ENCODE measurements at regions not wholly inside any gene's neighbourhood (a gene's known extent, or its start where the extent isn't known, plus 50 kb on each side); places are given as distances from the start of the nearest gene placed in this dataset.

- peaks cover 0 to 3% (median 0%) of the 10 kb centered on the region in 3 donors for H3K27me3 ChIP-seq (ENCODE audit: control insufficient read depth in 3 of 3, insufficient read depth in 3 of 3, low read length in 2 of 3)
- DNase-seq (no peak), ATAC-seq (ENCODE audit: insufficient read depth, low FRiP score) (no peak)
- H3K36me3 ChIP-seq (ENCODE audit: control insufficient read depth in 4 of 4, insufficient read depth in 4 of 4, low read length in 4 of 4), result no peaks in the 10 kb centered on the region
- H3K4me3 ChIP-seq, result no peak overlapping the region
- no peaks in the 10 kb centered on the region for H3K4me1 ChIP-seq (ENCODE audit: control insufficient read depth in 5 of 5, insufficient read depth in 5 of 5, low read length in 5 of 5)
- H3K9me3 ChIP-seq (ENCODE audit: control insufficient read depth in 4 of 4, insufficient read depth in 3 of 4, low read length in 3 of 4), result no peaks in the 10 kb centered on the region
- WGBS, 2 donors, result 40 to 63% methylated on average over 1 of the region's 1 CpG
- TF ChIP-seq CTCF (IDR thresholded peaks at IDR 0.05; ENCODE audit: control extremely low read depth, extremely low read depth), result no peak
- H3K9ac ChIP-seq (ENCODE audit: insufficient read depth in 1 of 2, low read length in 2 of 2), result no peak overlapping the region
- no peak overlapping the region for H3K27ac ChIP-seq (ENCODE audit: low read depth in 1 of 2, low read length in 1 of 2)
Observed at GRCh38 chr6:105578179-105578707, 175.4 kb upstream of the PREP start.

- ATAC-seq (ENCODE audit: insufficient read depth, low FRiP score), result no peak
- WGBS, 2 donors, result 84 to 89% methylated on average over 2 of the region's 2 CpGs
- Histone ChIP-seq H3K9me3 (ENCODE audit: control insufficient read depth in 4 of 4, insufficient read depth in 3 of 4, low read length in 3 of 4) (no peaks in the 10 kb centered on the region), H3K4me1 (ENCODE audit: control insufficient read depth in 5 of 5, insufficient read depth in 5 of 5, low read length in 5 of 5) (no peaks in the 10 kb centered on the region), H3K4me3 (no peak overlapping the region), H3K36me3 (ENCODE audit: control insufficient read depth in 4 of 4, insufficient read depth in 4 of 4, low read length in 4 of 4) (no peaks in the 10 kb centered on the region), H3K27ac (ENCODE audit: low read depth in 1 of 2, low read length in 1 of 2) (no peak overlapping the region), H3K27me3 (ENCODE audit: control insufficient read depth in 3 of 3, insufficient read depth in 3 of 3, low read length in 2 of 3) (peaks cover 0 to 3% (median 0%) of the 10 kb centered on the region in 3 donors), H3K9ac (ENCODE audit: insufficient read depth in 1 of 2, low read length in 2 of 2) (no peak overlapping the region)
- no peak for TF ChIP-seq CTCF (IDR thresholded peaks at IDR 0.05; ENCODE audit: control extremely low read depth, extremely low read depth)
- no peak for DNase-seq
Observed at GRCh38 chr6:105573556-105573955, 170.7 kb upstream of the PREP start.

GRCh38 chr6:105573138-105573537 lies 170.3 kb upstream of the PREP start:
- WGBS, 2 donors, result 86 to 95% methylated on average over 2 of the region's 2 CpGs
- Histone ChIP-seq H3K9me3 (ENCODE audit: control insufficient read depth in 4 of 4, insufficient read depth in 3 of 4, low read length in 3 of 4) (no peaks in the 10 kb centered on the region), H3K36me3 (ENCODE audit: control insufficient read depth in 4 of 4, insufficient read depth in 4 of 4, low read length in 4 of 4) (no peaks in the 10 kb centered on the region), H3K9ac (ENCODE audit: insufficient read depth in 1 of 2, low read length in 2 of 2) (no peak overlapping the region), H3K27me3 (ENCODE audit: control insufficient read depth in 3 of 3, insufficient read depth in 3 of 3, low read length in 2 of 3) (peaks cover 0 to 3% (median 0%) of the 10 kb centered on the region in 3 donors), H3K4me3 (no peak overlapping the region), H3K4me1 (ENCODE audit: control insufficient read depth in 5 of 5, insufficient read depth in 5 of 5, low read length in 5 of 5) (no peaks in the 10 kb centered on the region), H3K27ac (ENCODE audit: low read depth in 1 of 2, low read length in 1 of 2) (no peak overlapping the region)
- no peak for DNase-seq
- ATAC-seq (ENCODE audit: insufficient read depth, low FRiP score), result no peak
- no peak for TF ChIP-seq CTCF (IDR thresholded peaks at IDR 0.05; ENCODE audit: control extremely low read depth, extremely low read depth)

GRCh38 chr6:105570416-105570815 lies 167.5 kb upstream of the PREP start:
- 84 to 91% methylated on average over 3 of the region's 3 CpGs for WGBS, 2 donors
- no peaks in the 10 kb centered on the region for H3K4me1 ChIP-seq (ENCODE audit: control insufficient read depth in 5 of 5, insufficient read depth in 5 of 5, low read length in 5 of 5)
- no peak overlapping the region for H3K4me3 ChIP-seq
- H3K27me3 ChIP-seq (ENCODE audit: control insufficient read depth in 3 of 3, insufficient read depth in 3 of 3, low read length in 2 of 3), result no peaks in the 10 kb centered on the region
- no peak for DNase-seq
- no peak for ATAC-seq (ENCODE audit: insufficient read depth, low FRiP score)
- no peaks in the 10 kb centered on the region for H3K36me3 ChIP-seq (ENCODE audit: control insufficient read depth in 4 of 4, insufficient read depth in 4 of 4, low read length in 4 of 4)
- no peak overlapping the region for H3K27ac ChIP-seq (ENCODE audit: low read depth in 1 of 2, low read length in 1 of 2)
- H3K9ac ChIP-seq (ENCODE audit: insufficient read depth in 1 of 2, low read length in 2 of 2), result no peak overlapping the region
- no peaks in the 10 kb centered on the region for H3K9me3 ChIP-seq (ENCODE audit: control insufficient read depth in 4 of 4, insufficient read depth in 3 of 4, low read length in 3 of 4)
- TF ChIP-seq CTCF (IDR thresholded peaks at IDR 0.05; ENCODE audit: control extremely low read depth, extremely low read depth), result no peak
